H54 (cell line): ENCODE measurements at regions not wholly inside any gene's neighbourhood (a gene's known extent, or its start where the extent isn't known, plus 50 kb on each side); places are given as distances from the start of the nearest gene placed in this dataset.
"Not testable (repeated sequence)": the region's sequence is repeated elsewhere in the genome, so short reads cannot be mapped to it uniquely, and the experiment has no call there.

Experiments used
- DNase-seq: peaks from one replicate; pipeline ENCODE4 v3.0.0; 2011; ENCODE audit warnings: low spot score, mixed read lengths; ENCODE audit not compliant: insufficient read length
- FAIRE-seq: peaks from 3 replicates; lab custom pipeline; 2011; peaks lifted over from hg19 to GRCh38; lab: Jason Lieb, UNC
- POLR2A ChIP-seq: IDR thresholded peaks from 2 replicates; pipeline ENCODE4 v1.6.1; 2011; ENCODE audit warnings: low read depth, mild to moderate bottlenecking, low read length

- FAIRE-seq (no peak), DNase-seq (no peak)
- TF ChIP-seq POLR2A, result no peak
Measured at GRCh38 chr11:100484948-100485347, 202.1 kb upstream of the ARHGAP42 start.

GRCh38 chr11:100498780-100499179 lies 188.3 kb upstream of the ARHGAP42 start:
- no peak for DNase-seq
- FAIRE-seq, result no peak
- no peak for TF ChIP-seq POLR2A

GRCh38 chr11:100501450-100501849 lies 185.6 kb upstream of the ARHGAP42 start:
- TF ChIP-seq POLR2A, result no peak
- FAIRE-seq (no peak), DNase-seq (no peak)

GRCh38 chr11:100512475-100512874 lies 174.6 kb upstream of the ARHGAP42 start:
- no peak for DNase-seq
- TF ChIP-seq POLR2A, result no peak
- no peak for FAIRE-seq

- DNase-seq (no peak), FAIRE-seq (no peak)
- no peak for TF ChIP-seq POLR2A
Measured at GRCh38 chr11:100515087-100515486, 172.0 kb upstream of the ARHGAP42 start.

- DNase-seq, result no peak
- TF ChIP-seq POLR2A, result no peak
- FAIRE-seq, result no peak
Measured at GRCh38 chr11:100525197-100525596, 161.9 kb upstream of the ARHGAP42 start.

GRCh38 chr11:100525635-100526034 lies 161.5 kb upstream of the ARHGAP42 start:
- no peak for TF ChIP-seq POLR2A
- no peak for FAIRE-seq
- DNase-seq, result no peak

- FAIRE-seq, result no peak
- no peak for DNase-seq
- TF ChIP-seq POLR2A, result no peak
Measured at GRCh38 chr11:100528872-100529416, 158.1 kb upstream of the ARHGAP42 start.

GRCh38 chr11:100531290-100531689 lies 155.8 kb upstream of the ARHGAP42 start:
- FAIRE-seq, DNase-seq: not testable (repeated sequence)

- DNase-seq (no peak), FAIRE-seq (no peak)
- TF ChIP-seq POLR2A, result no peak
Measured at GRCh38 chr11:100536979-100537378, 150.1 kb upstream of the ARHGAP42 start.

GRCh38 chr11:100543386-100543785 lies 143.7 kb upstream of the ARHGAP42 start:
- DNase-seq, result no peak
- no peak for FAIRE-seq

GRCh38 chr11:100545556-100545955 lies 141.5 kb upstream of the ARHGAP42 start:
- no peak for TF ChIP-seq POLR2A
- FAIRE-seq (no peak), DNase-seq (no peak)

More at GRCh38 chr11:100543386-100543785, 143.7 kb upstream of the ARHGAP42 start:
- TF ChIP-seq POLR2A, result no peak

GRCh38 chr11:100545970-100546369 lies 141.1 kb upstream of the ARHGAP42 start:
- TF ChIP-seq POLR2A, result no peak
- no peak for FAIRE-seq
- no peak for DNase-seq

- FAIRE-seq (no peak), DNase-seq (no peak)
- TF ChIP-seq POLR2A, result no peak
Measured at GRCh38 chr11:100546714-100547113, 140.4 kb upstream of the ARHGAP42 start.

GRCh38 chr11:100550298-100550697 lies 136.8 kb upstream of the ARHGAP42 start:
- FAIRE-seq (no peak), DNase-seq (no peak)
- TF ChIP-seq POLR2A, result no peak
